Kidney (tissue), 13 donors: ENCODE measurements at regions not wholly inside any gene's neighbourhood (a gene's known extent, or its start where the extent isn't known, plus 50 kb on each side); places are given as distances from the start of the nearest gene placed in this dataset.
A peak's percentile ranks its signal among the peaks of the same experiment; 100 is the strongest.

Source experiments
- DNase-seq, 5 donors: peaks; one replicate each; pipeline ENCODE4 v3.0.0-alpha.2; 2013 to 2020
- FAIRE-seq: peaks from 2 replicates; lab custom pipeline; 2012; peaks lifted over from hg19 to GRCh38; lab: Jason Lieb, UNC
- H3K27ac ChIP-seq, 2 donors: one replicate each; pipeline ENCODE4 v1.7.0; 2013; ENCODE audit warnings: low read depth in 2 of 2, low read length in 2 of 2, inconsistent platforms in 1 of 2
- H3K27me3 ChIP-seq: one replicate; pipeline ENCODE4 v1.7.1; 2013; ENCODE audit warnings: low read length, inconsistent platforms; ENCODE audit not compliant: control insufficient read depth, insufficient read depth
- H3K36me3 ChIP-seq, 3 donors: one replicate each; pipeline versions ENCODE4 v1.7.0 to v1.7.1; 2013; ENCODE audit warnings: low read length in 3 of 3, control low read depth in 1 of 3, inconsistent platforms in 1 of 3; ENCODE audit not compliant: insufficient read depth in 3 of 3, control insufficient read depth in 2 of 3
- H3K4me1 ChIP-seq, 3 donors: one replicate each; pipeline versions ENCODE4 v1.7.0 to v1.7.1; 2013; ENCODE audit warnings: low read length in 3 of 3, inconsistent platforms in 1 of 3, low read depth in 1 of 3; ENCODE audit not compliant: control insufficient read depth in 2 of 3, insufficient read depth in 2 of 3
- H3K4me3 ChIP-seq, 3 donors: one replicate each; pipeline versions ENCODE4 v1.7.0 to v1.8.1; 2013; ENCODE audit warnings: low read length in 3 of 3, control low read depth in 1 of 3, inconsistent platforms in 1 of 3
- H3K9ac ChIP-seq, 3 donors: one replicate each; pipeline versions ENCODE4 v1.7.0 to v1.7.1; 2013; ENCODE audit warnings: low read length in 3 of 3, control low read depth in 1 of 3, inconsistent platforms in 1 of 3
- H3K9me3 ChIP-seq, 3 donors: one replicate each; pipeline versions ENCODE4 v1.7.0 to v1.7.1; 2013; ENCODE audit warnings: low read length in 3 of 3, control low read depth in 1 of 3, inconsistent platforms in 1 of 3; ENCODE audit not compliant: control insufficient read depth in 2 of 3, insufficient read depth in 1 of 3
- CTCF ChIP-seq: IDR thresholded peaks from 3 replicates; pipeline ENCODE4 v1.5.1; 2012; ENCODE audit warnings: mild to moderate bottlenecking, moderate library complexity, borderline replicate concordance; ENCODE audit not compliant: insufficient read depth; ENCODE audit errors: extremely low read depth
- intact Hi-C: fragments of 100-400 bp; cut with DNase I; formaldehyde crosslinking; loops from one replicate; pipeline ENCODE4 v1.11.1; 2022
- donor health status: control.
- donor health status: control.
- donor health status: control.
- donor health status: control.
- donor health status: control.
- donor health status: DM: yes; HTN: yes; CAD: no.
- donor health status: Normal renal cell carcinoma (clear cell type).

GRCh38 chr7:130884437-130885417 is 150.7 kb upstream of the KLF14 start:
- no peaks in the 10 kb centered on the region for H3K27me3 ChIP-seq
- H3K36me3 ChIP-seq = peaks cover 0 to 24% (median 23%) of the 10 kb centered on the region in 3 donors
- no peak for FAIRE-seq
- H3K9me3 ChIP-seq = no peaks in the 10 kb centered on the region
- DNase-seq = peak in 3 of 5 donors; percentile 44 to 77 (median 66)
- intact Hi-C loops = no loop called here
- H3K4me1 ChIP-seq = peaks cover 4 to 70% (median 46%) of the 10 kb centered on the region in 3 donors
- H3K4me3 ChIP-seq = peak overlapping the region in 2 of 3 donors; percentile 15 to 27
- no peak for TF ChIP-seq CTCF
- H3K27ac ChIP-seq = peak overlapping the region; percentile 73 to 81
- H3K9ac ChIP-seq = peak overlapping the region in 2 of 3 donors; percentile 14 to 27

GRCh38 chr7:130886438-130887135 is 152.6 kb upstream of the KLF14 start:
- FAIRE-seq = no peak
- H3K27ac ChIP-seq = peak overlapping the region; percentile 26 to 73

More at GRCh38 chr7:130886438-130887135, 152.6 kb upstream of the KLF14 start:
- TF ChIP-seq CTCF = no peak
- peak overlapping the region in 2 of 3 donors; percentile 21 to 56 for H3K9ac ChIP-seq
- peaks cover 0 to 29% (median 20%) of the 10 kb centered on the region in 3 donors for H3K36me3 ChIP-seq
- H3K9me3 ChIP-seq = no peaks in the 10 kb centered on the region
- H3K27me3 ChIP-seq = no peaks in the 10 kb centered on the region
- H3K4me1 ChIP-seq = peaks cover 4 to 72% (median 48%) of the 10 kb centered on the region in 3 donors
- H3K4me3 ChIP-seq = no peak overlapping the region
- DNase-seq = no peak
- intact Hi-C loops = no loop called here
